Coronary artery (tissue), 2 donors: ENCODE measurements at regions not wholly inside any gene's neighbourhood (a gene's known extent, or its start where the extent isn't known, plus 50 kb on each side); places are given as distances from the start of the nearest gene placed in this dataset.

Experiments used
- DNase-seq: peaks from one replicate; pipeline ENCODE4 v3.0.0-alpha.2; 2017; ENCODE audit warnings: low spot score
- H3K27ac ChIP-seq, 2 donors: fragments of 200-600 bp; sonication (generic); one replicate each; pipeline ENCODE4 v1.5.1; 2016 to 2019
- H3K4me3 ChIP-seq: fragments of 200-600 bp; sonication (generic); 2 replicates; pipeline ENCODE4 v1.5.1; 2016; ENCODE audit warnings: mild to moderate bottlenecking, moderate library complexity
- CTCF ChIP-seq: fragments of 200-600 bp; sonication (generic); IDR thresholded peaks from one replicate; pipeline ENCODE4 v1.5.1; 2019; ENCODE audit warnings: antibody characterized with exemption

DNA sequence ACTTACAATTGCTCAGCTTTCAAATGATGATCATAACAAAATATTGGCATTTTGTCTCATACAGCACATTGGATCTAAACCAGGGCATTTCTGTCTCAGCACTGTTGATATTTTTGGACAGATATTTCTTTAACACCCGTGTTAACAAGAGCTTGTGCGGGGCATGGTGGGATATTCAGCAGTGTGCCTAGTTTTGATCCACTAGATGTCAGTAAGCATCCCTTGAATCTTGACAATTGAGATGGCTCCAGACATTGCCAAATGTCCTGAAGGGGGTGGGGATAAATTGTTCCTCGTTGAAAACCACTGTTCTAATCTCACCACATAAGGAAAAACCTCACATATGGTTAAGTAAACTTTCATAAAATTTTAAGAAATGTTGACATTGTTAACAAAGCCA, 806.3 kb downstream of the STIM2 start:
- no peak for DNase-seq
- no peak for TF ChIP-seq CTCF
- H3K27ac ChIP-seq: no peak overlapping the region
- no peak overlapping the region for H3K4me3 ChIP-seq

DNA sequence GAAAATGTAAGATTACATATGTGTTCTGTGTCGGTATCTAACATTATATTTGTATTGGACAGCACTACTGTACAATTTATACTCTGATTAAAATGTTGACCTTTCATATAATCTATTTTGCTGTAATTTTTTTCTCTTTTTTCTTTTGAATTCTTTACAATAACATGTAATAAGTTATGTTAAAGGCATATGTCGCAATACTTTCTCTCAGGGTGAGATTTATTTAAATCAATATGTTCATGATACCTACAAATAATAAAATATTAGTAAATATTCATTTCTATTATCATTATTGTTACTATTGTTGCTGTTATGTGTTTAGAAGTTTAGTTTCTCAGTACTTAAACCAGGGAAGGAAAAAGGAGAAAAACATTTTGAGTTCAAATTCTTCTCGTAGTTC, 807.4 kb downstream of the STIM2 start:
- DNase-seq: no peak
- no peak for TF ChIP-seq CTCF
- no peak overlapping the region for H3K27ac ChIP-seq
- H3K4me3 ChIP-seq: no peak overlapping the region

GRCh38 chr4:27678027-27678426, 817.4 kb downstream of the STIM2 start:
- H3K4me3 ChIP-seq: no peak overlapping the region
- no peak for DNase-seq
- no peak overlapping the region for H3K27ac ChIP-seq
- TF ChIP-seq CTCF: no peak

- Histone ChIP-seq H3K4me3 (no peak overlapping the region), H3K27ac (no peak overlapping the region)
- no peak for DNase-seq
- TF ChIP-seq CTCF: no peak
Observed at GRCh38 chr4:27684610-27685011, 824.0 kb downstream of the STIM2 start.

GRCh38 chr4:27685091-27685490, 824.5 kb downstream of the STIM2 start:
- Histone ChIP-seq H3K27ac (no peak overlapping the region), H3K4me3 (no peak overlapping the region)
- TF ChIP-seq CTCF: no peak
- DNase-seq: no peak

DNA sequence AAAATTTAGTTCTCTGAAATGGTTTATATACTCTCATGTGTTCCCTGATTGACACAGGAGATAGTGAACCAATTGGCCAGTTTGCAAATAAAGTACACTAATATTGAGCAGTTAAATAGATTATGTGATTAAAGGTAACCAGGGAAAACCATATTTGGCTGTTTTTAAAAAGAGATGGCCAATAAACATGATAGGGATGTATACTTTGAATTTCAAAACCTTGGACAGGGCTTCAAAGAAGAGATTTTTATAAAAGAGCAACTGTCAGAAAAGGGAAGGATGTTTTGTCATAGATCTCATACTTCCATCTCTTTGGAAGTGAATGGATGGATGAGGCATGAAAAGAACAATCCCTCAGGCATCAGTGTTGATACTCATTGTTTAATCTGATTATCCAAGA, 825.3 kb downstream of the STIM2 start:
- TF ChIP-seq CTCF: no peak
- Histone ChIP-seq H3K27ac (no peak overlapping the region), H3K4me3 (no peak overlapping the region)
- DNase-seq: no peak

DNA sequence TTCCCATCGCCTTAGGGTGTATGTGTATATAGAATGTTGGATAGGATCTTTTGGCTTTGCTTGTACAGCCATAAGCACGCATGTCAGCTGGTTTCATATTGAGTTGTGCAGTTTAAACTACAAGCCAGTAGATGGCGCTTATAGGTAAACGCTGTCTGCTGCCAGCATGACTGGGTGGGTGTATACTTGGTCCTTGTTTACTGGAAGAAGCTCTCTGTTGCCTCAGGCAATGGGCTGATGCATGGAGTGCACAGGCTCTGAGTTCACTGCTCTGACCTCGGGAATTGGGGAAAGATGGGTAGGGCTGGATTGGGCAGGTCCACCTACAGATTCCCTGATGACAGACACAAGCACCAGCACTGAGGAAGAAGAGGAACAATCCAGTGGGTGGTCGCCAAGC, 831.5 kb downstream of the STIM2 start:
- Histone ChIP-seq H3K27ac (no peak overlapping the region), H3K4me3 (no peak overlapping the region)
- no peak for DNase-seq
- TF ChIP-seq CTCF: no peak
